Sigmoid colon (tissue), 3 donors: ENCODE measurements at regions not wholly inside any gene's neighbourhood (a gene's known extent, or its start where the extent isn't known, plus 50 kb on each side); places are given as distances from the start of the nearest gene placed in this dataset.

Source experiments
- POLR2A ChIP-seq, 2 donors: fragments of 450-650 bp; IDR thresholded peaks; one replicate each; pipeline ENCODE4 v1.6.1; 2016; ENCODE audit warnings: antibody characterized with exemption in 2 of 2, mild to moderate bottlenecking in 2 of 2, moderate library complexity in 2 of 2
- TF ChIP-seq, protein P1 (sequence below), 4 experiments: fragments of 450-650 bp in 3 of 4; fragments of 200-600 bp in 1 of 4; IDR thresholded peaks; one replicate each; pipeline ENCODE4 v1.5.1; 2016 to 2019; ENCODE audit warnings: antibody characterized with exemption in 4 of 4, mild to moderate bottlenecking in 3 of 4, moderate library complexity in 2 of 4

DNA sequence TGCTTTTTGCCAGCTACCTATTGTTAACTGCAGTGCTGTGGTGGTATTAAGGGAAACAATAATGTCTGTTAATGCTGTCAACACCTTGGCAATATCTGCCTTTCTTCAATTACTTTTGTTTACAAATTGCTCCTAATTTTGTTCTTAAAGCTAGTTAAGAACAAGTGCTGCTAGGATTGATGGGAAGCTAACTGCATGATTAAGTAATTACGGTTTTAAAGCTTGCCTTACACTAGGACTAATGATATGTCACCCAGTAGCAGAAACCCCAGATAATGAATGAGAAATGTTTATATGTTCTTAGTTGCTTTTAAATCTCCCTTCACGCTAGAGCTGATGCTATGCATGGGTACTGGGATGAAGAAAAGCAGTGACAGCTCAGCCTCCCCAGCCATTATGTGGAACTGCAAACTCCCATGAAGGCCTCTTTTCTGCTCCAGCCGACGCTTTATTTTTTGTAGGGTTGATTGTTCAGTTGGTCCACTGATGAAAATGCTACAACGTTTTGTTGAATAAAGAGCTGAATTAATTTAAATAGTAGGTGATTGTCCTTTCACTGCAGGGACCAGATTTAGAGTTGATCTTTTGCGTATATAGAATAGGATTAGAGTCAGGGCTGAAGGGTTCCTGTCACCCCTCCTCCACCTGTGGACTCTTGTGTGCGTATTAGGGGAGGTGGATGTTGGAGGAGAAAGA is 610.5 kb downstream of the TFAP2B start:
- TF ChIP-seq, protein P1, sequence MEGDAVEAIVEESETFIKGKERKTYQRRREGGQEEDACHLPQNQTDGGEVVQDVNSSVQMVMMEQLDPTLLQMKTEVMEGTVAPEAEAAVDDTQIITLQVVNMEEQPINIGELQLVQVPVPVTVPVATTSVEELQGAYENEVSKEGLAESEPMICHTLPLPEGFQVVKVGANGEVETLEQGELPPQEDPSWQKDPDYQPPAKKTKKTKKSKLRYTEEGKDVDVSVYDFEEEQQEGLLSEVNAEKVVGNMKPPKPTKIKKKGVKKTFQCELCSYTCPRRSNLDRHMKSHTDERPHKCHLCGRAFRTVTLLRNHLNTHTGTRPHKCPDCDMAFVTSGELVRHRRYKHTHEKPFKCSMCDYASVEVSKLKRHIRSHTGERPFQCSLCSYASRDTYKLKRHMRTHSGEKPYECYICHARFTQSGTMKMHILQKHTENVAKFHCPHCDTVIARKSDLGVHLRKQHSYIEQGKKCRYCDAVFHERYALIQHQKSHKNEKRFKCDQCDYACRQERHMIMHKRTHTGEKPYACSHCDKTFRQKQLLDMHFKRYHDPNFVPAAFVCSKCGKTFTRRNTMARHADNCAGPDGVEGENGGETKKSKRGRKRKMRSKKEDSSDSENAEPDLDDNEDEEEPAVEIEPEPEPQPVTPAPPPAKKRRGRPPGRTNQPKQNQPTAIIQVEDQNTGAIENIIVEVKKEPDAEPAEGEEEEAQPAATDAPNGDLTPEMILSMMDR (IDR thresholded peaks at IDR 0.05), result no peak
- TF ChIP-seq POLR2A (IDR thresholded peaks at IDR 0.05), result no peak
